Caco-2 (cell line): ENCODE measurements at regions not wholly inside any gene's neighbourhood (a gene's known extent, or its start where the extent isn't known, plus 50 kb on each side); places are given as distances from the start of the nearest gene placed in this dataset.

Experiments
- BruUV-seq: library from RNA; stranded (reverse); fragments of 400-500 nt; replicated peaks from 2 replicates; lab custom pipeline; 2021; lab: Mats Ljungman, UMichigan
- CTCF ChIA-PET: fragments of 300-600 bp; sonication (Branson Sonifier 250); formaldehyde crosslinking; loops from one replicate; lab custom pipeline; 2022; ENCODE audit warnings: antibody characterized with exemption; lab: Charles Lee
- POLR2A ChIA-PET: fragments of 300-600 bp; sonication (Branson Sonifier 250); formaldehyde crosslinking; loops from one replicate; lab custom pipeline; 2022; ENCODE audit warnings: antibody characterized with exemption; lab: Charles Lee
- DNase-seq, 2 experiments: peaks; one replicate each; pipeline versions ENCODE4 v3.0.0 to v3.0.0-alpha.2; 2020 to 2022
- H3K27me3 ChIP-seq: replicated peaks from 2 replicates; pipeline ENCODE4 v1.6.0; 2011; ENCODE audit warnings: low read length; ENCODE audit not compliant: control insufficient read depth, insufficient read depth
- H3K36me3 ChIP-seq: 2 replicates; pipeline ENCODE4 v1.5.1; 2011; ENCODE audit warnings: low read length; ENCODE audit not compliant: control insufficient read depth, insufficient read depth
- H3K4me1 ChIP-seq: fragments of 250-450 bp; sonication (Bioruptor Pico); 2 replicates; pipeline ENCODE4 v1.5.1; 2020; ENCODE audit warnings: mild to moderate bottlenecking
- H3K4me3 ChIP-seq: 2 replicates; pipeline ENCODE4 v1.5.1; 2011; ENCODE audit warnings: low read depth, mild to moderate bottlenecking, control low read depth, low read length
- H3K9me3 ChIP-seq: fragments of 250-450 bp; sonication (Bioruptor Pico); 2 replicates; pipeline ENCODE4 v1.5.1; 2020; ENCODE audit warnings: mild to moderate bottlenecking, moderate library complexity
- H3K27ac Mint-ChIP-seq: one replicate; pipeline ENCODE4 v1.8.0; 2022; ENCODE audit warnings: mixed read lengths; ENCODE audit not compliant: unreplicated experiment
- H3K27me3 Mint-ChIP-seq: one replicate; pipeline ENCODE4 v1.8.0; 2022; ENCODE audit warnings: mixed read lengths; ENCODE audit not compliant: insufficient read depth, unreplicated experiment
- H3K36me3 Mint-ChIP-seq: one replicate; pipeline ENCODE4 v1.8.0; 2022; ENCODE audit warnings: mild to moderate bottlenecking, mixed read lengths; ENCODE audit not compliant: insufficient read depth, unreplicated experiment
- H3K4me1 Mint-ChIP-seq: one replicate; pipeline ENCODE4 v1.8.0; 2022; ENCODE audit warnings: low read depth, mixed read lengths; ENCODE audit not compliant: unreplicated experiment
- H3K4me3 Mint-ChIP-seq: one replicate; pipeline ENCODE4 v1.8.0; 2022; ENCODE audit warnings: mild to moderate bottlenecking, moderate library complexity, mixed read lengths; ENCODE audit not compliant: unreplicated experiment
- H3K9me3 Mint-ChIP-seq: one replicate; pipeline ENCODE4 v1.8.0; 2022; ENCODE audit warnings: mixed read lengths; ENCODE audit not compliant: unreplicated experiment
- CTCF ChIP-seq, 2 experiments: fragments of 200-600 bp in 1 of 2; IDR thresholded peaks; 1 replicate in 1 of 2; 2 replicates in 1 of 2; pipeline versions ENCODE4 v1.5.1 to v1.8.0; 2011 to 2022; ENCODE audit warnings: antibody characterized with exemption in 1 of 2, control low read depth in 1 of 2, inconsistent platforms in 1 of 2, low read depth in 1 of 2, low read length in 1 of 2, mild to moderate bottlenecking in 1 of 2, moderate library complexity in 1 of 2; ENCODE audit not compliant: insufficient read depth in 1 of 2, severe bottlenecking in 1 of 2, unreplicated experiment in 1 of 2
- intact Hi-C: fragments of 100-400 bp; cut with micrococcal nuclease; formaldehyde crosslinking; loops from one replicate; pipeline ENCODE4 v1.10.0; 2022; ENCODE audit not compliant: unreplicated experiment

DNA sequence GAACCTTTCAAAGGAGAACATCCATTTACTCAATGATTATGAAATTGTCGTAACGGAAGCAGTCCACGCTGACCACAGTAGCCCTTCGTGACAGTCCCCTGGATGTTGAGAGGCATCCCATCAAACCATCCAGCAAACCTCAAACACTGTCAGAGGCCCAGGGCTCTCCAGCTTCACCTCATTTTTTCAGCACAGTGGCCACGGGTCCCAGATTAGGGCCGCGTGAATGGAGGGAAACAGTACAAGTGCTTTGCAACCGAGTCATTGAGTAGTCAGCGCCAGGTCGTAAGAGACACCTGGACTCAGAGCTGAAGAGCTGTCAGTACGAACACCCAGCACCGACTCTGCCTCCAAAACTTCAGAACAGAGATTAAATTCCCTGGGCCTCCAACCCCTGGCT lies 552.5 kb upstream of the SALL3 start:
- no peak for DNase-seq
- no peak for TF ChIP-seq CTCF (IDR thresholded peaks at IDR 0.05; ENCODE audit: insufficient read depth in 1 of 2, low read depth in 1 of 2, low read length in 1 of 2, severe bottlenecking in 1 of 2, unreplicated experiment in 1 of 2)
- no peak overlapping the region for H3K27ac Mint-ChIP-seq
- no peaks in the 10 kb centered on the region for H3K36me3 Mint-ChIP-seq
- no TSS peak for BruUV-seq
- Histone ChIP-seq H3K9me3 (no peaks in the 10 kb centered on the region), H3K27me3 (no peaks in the 10 kb centered on the region), H3K4me1 (no peaks in the 10 kb centered on the region), H3K4me3 (no peak overlapping the region), H3K36me3 (no peaks in the 10 kb centered on the region)
- intact Hi-C loops = no loop called here
- CTCF ChIA-PET = no interaction called here
- no peaks in the 10 kb centered on the region for H3K4me1 Mint-ChIP-seq
- H3K4me3 Mint-ChIP-seq = no peak overlapping the region
- peaks cover 3% of the 10 kb centered on the region for H3K27me3 Mint-ChIP-seq
- POLR2A ChIA-PET = no interaction called here
- no peaks in the 10 kb centered on the region for H3K9me3 Mint-ChIP-seq

GRCh38 chr18:78429127-78430108 lies 550.2 kb upstream of the SALL3 start:
- Mint-ChIP-seq H3K4me3 (no peak overlapping the region), H3K36me3 (no peaks in the 10 kb centered on the region), H3K27ac (no peak overlapping the region), H3K27me3 (peaks cover 3% of the 10 kb centered on the region), H3K9me3 (no peaks in the 10 kb centered on the region), H3K4me1 (no peaks in the 10 kb centered on the region)
- intact Hi-C loops = no loop called here
- no peak for TF ChIP-seq CTCF (IDR thresholded peaks at IDR 0.05; ENCODE audit: insufficient read depth in 1 of 2, low read depth in 1 of 2, low read length in 1 of 2, severe bottlenecking in 1 of 2, unreplicated experiment in 1 of 2)
- H3K4me1 ChIP-seq = no peaks in the 10 kb centered on the region
- CTCF ChIA-PET = no interaction called here
- H3K4me3 ChIP-seq = no peak overlapping the region
- BruUV-seq = no TSS peak
- H3K9me3 ChIP-seq = no peaks in the 10 kb centered on the region
- H3K36me3 ChIP-seq = no peaks in the 10 kb centered on the region
- POLR2A ChIA-PET = no interaction called here
- DNase-seq = no peak
- no peaks in the 10 kb centered on the region for H3K27me3 ChIP-seq

DNA sequence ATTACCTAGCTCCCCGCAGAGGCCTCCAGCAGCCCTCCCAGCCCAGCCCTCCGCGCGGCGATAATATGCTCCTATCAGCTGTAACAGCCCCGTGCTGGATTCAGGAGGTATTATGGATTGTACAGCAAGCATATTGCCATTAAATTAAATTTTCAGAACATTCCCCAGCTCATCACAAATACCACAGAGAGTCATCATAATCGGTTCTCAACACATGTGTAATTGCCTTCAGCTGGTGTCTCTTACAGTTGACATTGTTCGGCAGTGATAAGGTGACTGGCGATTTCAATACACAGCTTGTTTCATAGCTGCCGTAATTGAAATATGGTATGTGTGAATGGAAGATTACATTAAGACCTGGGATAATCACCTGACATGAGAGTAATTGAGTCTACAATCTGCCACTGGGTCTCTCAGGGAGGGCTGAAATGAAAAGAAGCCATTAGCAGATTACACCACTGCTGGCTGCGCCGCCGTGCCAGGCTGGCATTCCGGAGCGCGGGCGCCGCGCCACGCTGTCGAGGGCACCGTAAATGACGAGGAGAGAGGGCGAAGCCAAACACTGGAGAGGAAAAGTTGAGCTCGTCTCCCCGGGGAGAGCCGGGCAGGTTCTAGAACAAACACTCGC lies 549.4 kb upstream of the SALL3 start:
- Mint-ChIP-seq H3K4me1 (no peaks in the 10 kb centered on the region), H3K4me3 (no peak overlapping the region), H3K36me3 (no peaks in the 10 kb centered on the region), H3K27me3 (no peaks in the 10 kb centered on the region), H3K9me3 (no peaks in the 10 kb centered on the region), H3K27ac (no peak overlapping the region)
- BruUV-seq = no TSS peak
- Histone ChIP-seq H3K36me3 (no peaks in the 10 kb centered on the region), H3K4me1 (no peaks in the 10 kb centered on the region), H3K9me3 (no peaks in the 10 kb centered on the region), H3K4me3 (no peak overlapping the region), H3K27me3 (no peaks in the 10 kb centered on the region)
- ChIA-PET CTCF (no interaction called here), POLR2A (no interaction called here)
- intact Hi-C loops = no loop called here
- DNase-seq = no peak
- TF ChIP-seq CTCF (IDR thresholded peaks at IDR 0.05; ENCODE audit: insufficient read depth in 1 of 2, low read depth in 1 of 2, low read length in 1 of 2, severe bottlenecking in 1 of 2, unreplicated experiment in 1 of 2) = no peak
